Lower lobe of right lung (tissue), 2 donors: ENCODE measurements at regions not wholly inside any gene's neighbourhood (a gene's known extent, or its start where the extent isn't known, plus 50 kb on each side); places are given as distances from the start of the nearest gene placed in this dataset.
"Not testable (repeated sequence)": the region's sequence is repeated elsewhere in the genome, so short reads cannot be mapped to it uniquely, and the experiment has no call there.

Experiments used
- ATAC-seq, 2 donors: fragments of 200-7000 bp; cut with Tn5 transposase; one replicate each; pipeline ENCODE4 v1.9.1; 2020 to 2022; ENCODE audit warnings: mild to moderate bottlenecking in 2 of 2, moderate library complexity in 2 of 2
- DNase-seq: peaks from one replicate; pipeline ENCODE4 v3.0.0-alpha.2; 2020
- H3K27ac ChIP-seq: fragments of 200-600 bp; one replicate; pipeline ENCODE4 v1.8.0; 2022
- H3K27me3 ChIP-seq: fragments of 200-600 bp; one replicate; pipeline ENCODE4 v1.8.0; 2022; ENCODE audit warnings: low read depth
- H3K36me3 ChIP-seq: fragments of 200-600 bp; one replicate; pipeline ENCODE4 v1.8.0; 2022; ENCODE audit warnings: mild to moderate bottlenecking
- H3K4me1 ChIP-seq: fragments of 200-600 bp; one replicate; pipeline ENCODE4 v1.8.0; 2022
- H3K4me3 ChIP-seq: fragments of 200-600 bp; one replicate; pipeline ENCODE4 v1.8.0; 2022; ENCODE audit warnings: mild to moderate bottlenecking
- H3K9me3 ChIP-seq: fragments of 200-600 bp; one replicate; pipeline ENCODE4 v1.8.0; 2022
- intact Hi-C: fragments of 100-400 bp; cut with DNase I; formaldehyde crosslinking; loops from one replicate; pipeline ENCODE4 v1.11.0; 2022
- TF ChIP-seq, protein P1 (sequence below): fragments of 200-600 bp; IDR thresholded peaks from one replicate; pipeline ENCODE4 v1.8.0; 2022; ENCODE audit warnings: antibody characterized with exemption, mild to moderate bottlenecking
- donor health status: DM: no; HTN: yes; CAD: no; lungs with severe emphysema.

DNA sequence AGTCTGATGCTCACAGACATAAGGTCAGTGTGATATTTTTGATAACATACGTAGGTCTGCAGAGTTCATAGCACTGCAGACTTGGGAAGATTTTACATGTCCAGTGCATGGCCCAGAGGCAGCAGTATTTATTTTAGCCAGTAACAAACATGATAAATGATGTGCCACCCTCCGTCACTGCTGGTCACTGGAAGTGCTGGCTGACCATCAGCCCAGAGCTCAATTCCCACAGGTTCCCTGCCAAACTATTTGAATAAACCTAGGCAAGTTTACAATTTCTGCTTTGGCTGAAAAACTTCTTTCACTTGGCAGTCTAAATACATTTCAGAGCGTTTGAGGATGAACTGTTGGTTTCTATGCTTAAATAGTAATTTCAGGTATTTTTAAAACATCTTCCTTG is 135.5 kb upstream of the EDNRB start:
- no peaks in the 10 kb centered on the region for H3K4me1 ChIP-seq
- DNase-seq: no peak
- no peak overlapping the region for H3K4me3 ChIP-seq
- TF ChIP-seq, protein P1, sequence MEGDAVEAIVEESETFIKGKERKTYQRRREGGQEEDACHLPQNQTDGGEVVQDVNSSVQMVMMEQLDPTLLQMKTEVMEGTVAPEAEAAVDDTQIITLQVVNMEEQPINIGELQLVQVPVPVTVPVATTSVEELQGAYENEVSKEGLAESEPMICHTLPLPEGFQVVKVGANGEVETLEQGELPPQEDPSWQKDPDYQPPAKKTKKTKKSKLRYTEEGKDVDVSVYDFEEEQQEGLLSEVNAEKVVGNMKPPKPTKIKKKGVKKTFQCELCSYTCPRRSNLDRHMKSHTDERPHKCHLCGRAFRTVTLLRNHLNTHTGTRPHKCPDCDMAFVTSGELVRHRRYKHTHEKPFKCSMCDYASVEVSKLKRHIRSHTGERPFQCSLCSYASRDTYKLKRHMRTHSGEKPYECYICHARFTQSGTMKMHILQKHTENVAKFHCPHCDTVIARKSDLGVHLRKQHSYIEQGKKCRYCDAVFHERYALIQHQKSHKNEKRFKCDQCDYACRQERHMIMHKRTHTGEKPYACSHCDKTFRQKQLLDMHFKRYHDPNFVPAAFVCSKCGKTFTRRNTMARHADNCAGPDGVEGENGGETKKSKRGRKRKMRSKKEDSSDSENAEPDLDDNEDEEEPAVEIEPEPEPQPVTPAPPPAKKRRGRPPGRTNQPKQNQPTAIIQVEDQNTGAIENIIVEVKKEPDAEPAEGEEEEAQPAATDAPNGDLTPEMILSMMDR: no peak
- H3K9me3 ChIP-seq: peaks cover 6% of the 10 kb centered on the region
- H3K27ac ChIP-seq: no peak overlapping the region
- intact Hi-C loops: no loop called here
- ATAC-seq: no peak
- H3K27me3 ChIP-seq: no peaks in the 10 kb centered on the region
- no peaks in the 10 kb centered on the region for H3K36me3 ChIP-seq

DNA sequence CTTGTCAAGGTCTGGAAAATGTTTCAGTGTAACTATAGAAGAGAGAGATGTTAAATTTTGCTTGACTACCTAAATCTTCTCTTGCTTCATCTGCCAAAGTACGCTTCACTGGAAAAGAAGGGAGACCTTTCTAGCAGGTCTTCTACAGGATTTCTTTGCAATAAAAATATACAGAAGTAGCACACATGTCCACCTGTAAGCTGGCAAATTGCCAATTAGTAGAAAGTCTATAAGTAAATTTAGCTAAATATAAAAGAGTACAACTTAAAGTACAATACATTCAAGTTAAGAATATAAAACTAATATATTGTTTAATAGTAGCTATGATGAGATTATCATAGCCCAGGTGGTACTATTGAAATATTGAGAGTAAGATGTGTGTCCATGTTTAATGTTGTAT is 128.5 kb upstream of the EDNRB start:
- no peak for DNase-seq
- no peaks in the 10 kb centered on the region for H3K36me3 ChIP-seq
- no peaks in the 10 kb centered on the region for H3K4me1 ChIP-seq
- TF ChIP-seq, protein P1: no peak
- intact Hi-C loops: no loop called here
- no peak for ATAC-seq
- no peaks in the 10 kb centered on the region for H3K9me3 ChIP-seq
- H3K27ac ChIP-seq: no peak overlapping the region
- H3K27me3 ChIP-seq: no peaks in the 10 kb centered on the region
- H3K4me3 ChIP-seq: no peak overlapping the region

DNA sequence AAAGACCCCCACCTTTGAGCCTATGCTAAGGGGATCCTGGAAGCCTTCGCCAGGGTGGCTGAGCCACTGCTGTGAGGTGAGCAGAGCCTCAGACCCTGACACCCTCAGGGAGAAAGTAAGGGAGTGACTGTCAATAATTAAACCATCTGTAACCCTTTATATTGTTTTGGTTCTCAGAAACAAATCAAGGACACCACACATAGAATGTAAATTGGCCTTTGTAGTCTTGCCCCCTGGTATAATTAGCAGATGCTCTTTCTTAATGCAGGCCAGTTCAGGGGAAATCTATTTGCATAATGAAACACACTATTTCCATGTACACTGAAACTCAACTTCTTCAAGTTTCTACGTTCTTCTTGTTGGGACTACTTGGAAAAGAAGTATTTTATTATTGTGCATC is 127.7 kb upstream of the EDNRB start:
- TF ChIP-seq, protein P1: no peak
- Histone ChIP-seq H3K27me3 (no peaks in the 10 kb centered on the region), H3K27ac (no peak overlapping the region), H3K9me3 (no peaks in the 10 kb centered on the region), H3K36me3 (no peaks in the 10 kb centered on the region), H3K4me3 (no peak overlapping the region), H3K4me1 (no peaks in the 10 kb centered on the region)
- no peak for ATAC-seq
- DNase-seq: no peak
- intact Hi-C loops: no loop called here

DNA sequence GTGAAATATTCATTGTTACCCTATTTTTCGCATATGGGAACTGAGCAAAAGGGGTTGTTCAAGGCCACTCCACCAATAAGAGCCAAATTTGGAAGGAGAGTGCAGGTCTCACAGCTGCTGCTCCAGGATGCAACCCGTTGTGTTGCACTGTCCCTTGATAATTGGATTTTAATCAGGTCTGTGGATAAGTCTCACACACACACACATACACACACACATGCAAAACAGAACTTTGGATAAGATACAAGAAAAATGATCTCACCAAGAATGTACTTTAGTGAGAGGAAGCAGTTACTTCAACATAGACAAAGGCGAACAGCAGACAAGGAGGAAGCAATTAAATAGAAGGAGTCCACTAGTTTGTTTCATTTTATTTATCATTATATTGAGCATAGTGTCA is 127.3 kb upstream of the EDNRB start:
- ATAC-seq (no peak), DNase-seq (no peak)
- Histone ChIP-seq H3K36me3 (no peaks in the 10 kb centered on the region), H3K4me1 (no peaks in the 10 kb centered on the region), H3K4me3 (no peak overlapping the region), H3K27ac (no peak overlapping the region), H3K9me3 (no peaks in the 10 kb centered on the region), H3K27me3 (no peaks in the 10 kb centered on the region)
- TF ChIP-seq, protein P1: no peak
- intact Hi-C loops: no loop called here

DNA sequence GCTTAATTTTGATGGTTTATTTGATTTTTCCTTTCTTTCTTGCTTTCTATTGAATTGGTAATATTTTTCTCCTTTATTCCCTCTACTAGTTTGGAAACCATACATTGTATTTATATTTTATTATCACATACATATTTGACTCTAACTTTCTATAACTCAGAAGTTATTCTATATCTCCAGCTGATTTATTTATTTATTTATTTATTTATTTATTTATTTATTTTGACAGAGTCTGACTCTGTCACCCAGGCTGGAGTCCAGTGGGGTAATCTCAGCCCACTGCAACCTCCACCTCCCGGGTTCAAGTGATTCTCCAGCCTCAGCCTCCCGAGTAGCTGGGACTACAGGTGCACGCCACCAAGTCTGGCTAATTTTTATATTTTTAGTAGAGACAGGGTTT is 122.7 kb upstream of the EDNRB start:
- ATAC-seq, DNase-seq, H3K27ac ChIP-seq, intact Hi-C loops, H3K4me3 ChIP-seq, H3K27me3 ChIP-seq, H3K9me3 ChIP-seq, H3K36me3 ChIP-seq, H3K4me1 ChIP-seq: not testable (repeated sequence)

DNA sequence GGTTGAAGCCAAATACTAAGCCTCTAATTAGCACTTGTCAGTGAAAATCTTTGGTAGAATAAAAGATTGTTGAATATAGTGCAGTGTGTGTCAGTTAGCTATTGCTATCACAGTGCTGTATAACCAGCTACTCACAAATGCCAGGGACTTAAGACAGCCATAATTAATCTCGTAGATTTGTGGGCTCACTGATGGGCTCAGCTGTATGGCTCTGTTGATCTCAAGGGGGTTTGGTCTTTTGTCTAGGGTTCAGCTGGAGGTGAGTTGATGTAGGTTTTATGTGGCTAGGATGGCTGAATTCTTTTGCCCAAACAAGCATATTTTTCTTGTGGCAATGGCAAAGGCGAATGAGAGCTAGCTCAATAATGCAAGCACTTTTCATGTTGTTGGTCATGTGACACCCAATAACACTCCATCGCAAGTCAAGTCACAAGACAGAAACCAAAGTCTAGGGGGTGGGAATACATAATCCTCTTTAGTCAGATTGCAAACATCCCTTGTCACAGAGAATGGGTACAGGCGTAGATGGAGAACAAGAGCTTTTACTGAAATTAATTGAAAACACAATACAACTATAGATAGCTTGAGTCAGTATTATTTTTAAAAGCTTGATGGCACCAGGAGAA is 121.7 kb upstream of the EDNRB start:
- H3K9me3 ChIP-seq: no peaks in the 10 kb centered on the region
- H3K27ac ChIP-seq: no peak overlapping the region
- intact Hi-C loops: no loop called here
- no peak overlapping the region for H3K4me3 ChIP-seq
- DNase-seq: no peak
- H3K4me1 ChIP-seq: no peaks in the 10 kb centered on the region
- no peaks in the 10 kb centered on the region for H3K36me3 ChIP-seq
- TF ChIP-seq, protein P1: no peak
- ATAC-seq: no peak
- no peaks in the 10 kb centered on the region for H3K27me3 ChIP-seq
